Superior temporal gyrus (tissue), 1 donor: ENCODE measurements at regions not wholly inside any gene's neighbourhood (a gene's known extent, or its start where the extent isn't known, plus 50 kb on each side); places are given as distances from the start of the nearest gene placed in this dataset.

Source experiments
- DNase-seq: peaks from one replicate; pipeline ENCODE4 v3.0.0-alpha.2; 2016; ENCODE audit errors: extremely low spot score

GRCh38 chr7:17481118-17481517 lies 182.7 kb downstream of the AHR start:
- DNase-seq = no peak

GRCh38 chr7:17485368-17485767 lies 186.9 kb downstream of the AHR start:
- no peak for DNase-seq

- no peak for DNase-seq
These were observed 187.5 kb downstream of the AHR start for GRCh38 chr7:17485904-17486303.

- DNase-seq = no peak
These were observed 188.4 kb downstream of the AHR start for GRCh38 chr7:17486835-17487234.

- DNase-seq = no peak
These were observed 188.9 kb downstream of the AHR start for GRCh38 chr7:17487343-17487742.

GRCh38 chr7:17488829-17489228 lies 190.4 kb downstream of the AHR start:
- no peak for DNase-seq

GRCh38 chr7:17489961-17490360 lies 191.5 kb downstream of the AHR start:
- no peak for DNase-seq

GRCh38 chr7:17490825-17491224 lies 192.4 kb downstream of the AHR start:
- DNase-seq = no peak

GRCh38 chr7:17492437-17492836 lies 194.0 kb downstream of the AHR start:
- DNase-seq = no peak

- DNase-seq = no peak
These were observed 195.0 kb downstream of the AHR start for GRCh38 chr7:17493446-17493845.

- no peak for DNase-seq
These were observed 197.4 kb downstream of the AHR start for GRCh38 chr7:17495655-17496394.

- no peak for DNase-seq
These were observed 198.7 kb downstream of the AHR start for GRCh38 chr7:17497136-17497535.

- DNase-seq = no peak
These were observed 199.2 kb downstream of the AHR start for GRCh38 chr7:17497549-17498167.

- DNase-seq = no peak
These were observed 199.8 kb downstream of the AHR start for GRCh38 chr7:17498230-17498629.

GRCh38 chr7:17500736-17501135 lies 202.3 kb downstream of the AHR start:
- DNase-seq = no peak

- DNase-seq = no peak
These were observed 203.2 kb downstream of the AHR start for GRCh38 chr7:17501441-17502212.

- no peak for DNase-seq
These were observed 204.0 kb downstream of the AHR start for GRCh38 chr7:17502213-17503060.

GRCh38 chr7:17506095-17506494 lies 207.6 kb downstream of the AHR start:
- no peak for DNase-seq

- no peak for DNase-seq
These were observed 208.1 kb downstream of the AHR start for GRCh38 chr7:17506596-17506995.

GRCh38 chr7:17507717-17508116 lies 209.3 kb downstream of the AHR start:
- DNase-seq = no peak

GRCh38 chr7:17512181-17512675 lies 213.8 kb downstream of the AHR start:
- DNase-seq = no peak

GRCh38 chr7:17516771-17517170 lies 218.3 kb downstream of the AHR start:
- DNase-seq = no peak
